Lower leg skin (tissue), 4 donors: ENCODE measurements at regions not wholly inside any gene's neighbourhood (a gene's known extent, or its start where the extent isn't known, plus 50 kb on each side); places are given as distances from the start of the nearest gene placed in this dataset.

Source experiments
- DNase-seq, 2 donors: peaks; one replicate each; pipeline ENCODE4 v3.0.0-alpha.2; 2019; ENCODE audit warnings: low spot score in 2 of 2
- H3K4me3 ChIP-seq: fragments of 200-600 bp; sonication (generic); 2 replicates; pipeline ENCODE4 v1.5.1; 2017; ENCODE audit warnings: mild to moderate bottlenecking, low read depth; ENCODE audit not compliant: poor library complexity, severe bottlenecking
- POLR2A ChIP-seq, 2 donors: fragments of 450-650 bp; IDR thresholded peaks; one replicate each; pipeline ENCODE4 v1.6.1; 2016 to 2017; ENCODE audit warnings: antibody characterized with exemption in 2 of 2, mild to moderate bottlenecking in 1 of 2, moderate library complexity in 1 of 2
- WGBS, 2 donors: methylation state at CpG; one replicate each; pipeline ENCODE4 v1.1.5; 2018; 5-methylcytosine and 5-hydroxymethylcytosine counted together
- intact Hi-C: fragments of 100-400 bp; cut with DNase I; formaldehyde crosslinking; loops from one replicate; pipeline ENCODE4 v1.15.0; 2023; ENCODE audit warnings: low total_unique reads
- TF ChIP-seq, protein P1 (sequence below), 3 donors: fragments of 450-650 bp; IDR thresholded peaks; one replicate each; pipeline ENCODE4 v1.5.1; 2016; ENCODE audit warnings: antibody characterized with exemption in 3 of 3, mild to moderate bottlenecking in 3 of 3, moderate library complexity in 2 of 3

- TF ChIP-seq, protein P1, sequence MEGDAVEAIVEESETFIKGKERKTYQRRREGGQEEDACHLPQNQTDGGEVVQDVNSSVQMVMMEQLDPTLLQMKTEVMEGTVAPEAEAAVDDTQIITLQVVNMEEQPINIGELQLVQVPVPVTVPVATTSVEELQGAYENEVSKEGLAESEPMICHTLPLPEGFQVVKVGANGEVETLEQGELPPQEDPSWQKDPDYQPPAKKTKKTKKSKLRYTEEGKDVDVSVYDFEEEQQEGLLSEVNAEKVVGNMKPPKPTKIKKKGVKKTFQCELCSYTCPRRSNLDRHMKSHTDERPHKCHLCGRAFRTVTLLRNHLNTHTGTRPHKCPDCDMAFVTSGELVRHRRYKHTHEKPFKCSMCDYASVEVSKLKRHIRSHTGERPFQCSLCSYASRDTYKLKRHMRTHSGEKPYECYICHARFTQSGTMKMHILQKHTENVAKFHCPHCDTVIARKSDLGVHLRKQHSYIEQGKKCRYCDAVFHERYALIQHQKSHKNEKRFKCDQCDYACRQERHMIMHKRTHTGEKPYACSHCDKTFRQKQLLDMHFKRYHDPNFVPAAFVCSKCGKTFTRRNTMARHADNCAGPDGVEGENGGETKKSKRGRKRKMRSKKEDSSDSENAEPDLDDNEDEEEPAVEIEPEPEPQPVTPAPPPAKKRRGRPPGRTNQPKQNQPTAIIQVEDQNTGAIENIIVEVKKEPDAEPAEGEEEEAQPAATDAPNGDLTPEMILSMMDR (IDR thresholded peaks at IDR 0.05), result no peak
- no peak for TF ChIP-seq POLR2A (IDR thresholded peaks at IDR 0.05)
- intact Hi-C loops, result no loop called here
- no peak overlapping the region for H3K4me3 ChIP-seq
- no peak for DNase-seq
Measured at GRCh38 chr1:82466416-82466815, 665.7 kb downstream of the ADGRL2 start.

DNA sequence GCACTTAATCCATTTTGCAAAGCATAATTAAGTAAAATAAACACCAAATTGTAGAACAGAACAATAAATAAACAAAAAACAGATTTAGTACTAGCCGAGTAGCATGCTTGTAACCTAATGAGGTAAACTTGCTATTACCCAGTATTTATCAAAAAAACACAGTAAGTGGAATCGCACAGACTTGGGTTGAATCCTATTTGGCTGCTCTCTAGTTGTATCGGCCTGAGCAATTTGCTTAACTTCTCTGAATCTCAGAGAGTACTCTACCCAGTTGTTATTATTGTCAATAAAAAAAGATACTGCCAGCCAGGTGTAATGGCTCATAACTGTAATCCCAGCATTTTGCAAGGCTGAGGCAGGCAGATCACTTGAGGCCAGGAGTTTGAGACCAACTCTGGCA, 664.3 kb downstream of the ADGRL2 start:
- no peak for DNase-seq
- H3K4me3 ChIP-seq, result no peak overlapping the region
- intact Hi-C loops, result no loop called here
- no peak for TF ChIP-seq POLR2A (IDR thresholded peaks at IDR 0.05)
- TF ChIP-seq, protein P1 (IDR thresholded peaks at IDR 0.05), result no peak
- WGBS, 2 donors, result 45 to 49% methylated on average over 3 of the region's 3 CpGs

DNA sequence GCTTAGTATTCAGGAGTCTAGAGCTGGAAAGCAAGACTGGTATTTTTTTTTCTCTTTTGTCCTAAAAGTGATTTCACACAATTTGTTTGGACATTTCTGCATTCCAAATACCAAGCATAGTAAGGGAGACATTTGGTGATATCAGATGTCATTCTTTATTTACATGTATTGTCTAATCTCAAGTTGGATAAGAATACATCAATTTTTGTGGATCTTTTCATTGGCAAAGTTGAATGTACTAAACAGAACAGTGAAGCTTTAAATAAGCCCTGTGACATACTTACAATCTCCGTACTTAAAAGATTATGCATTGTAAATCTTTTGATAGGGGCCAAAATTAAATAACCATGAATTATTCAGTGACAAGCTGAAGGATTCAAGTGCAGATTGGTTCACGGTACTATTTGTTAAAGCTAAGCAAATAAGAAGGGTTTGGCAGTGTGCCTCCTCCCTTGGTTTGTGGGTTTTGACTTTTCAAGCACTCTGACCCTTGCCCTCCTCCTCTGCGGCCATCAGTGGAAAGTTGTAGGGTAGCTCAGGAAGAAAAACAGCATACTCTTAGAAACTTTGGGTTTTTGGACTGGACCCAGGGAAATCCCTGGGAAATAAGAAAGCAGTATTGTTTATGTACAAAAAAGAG, 663.7 kb downstream of the ADGRL2 start:
- no peak for TF ChIP-seq POLR2A (IDR thresholded peaks at IDR 0.05)
- TF ChIP-seq, protein P1 (IDR thresholded peaks at IDR 0.05), result no peak
- WGBS, 2 donors, result 41 to 50% methylated on average over 3 of the region's 3 CpGs
- H3K4me3 ChIP-seq, result no peak overlapping the region
- no peak for DNase-seq
- intact Hi-C loops, result no loop called here

DNA sequence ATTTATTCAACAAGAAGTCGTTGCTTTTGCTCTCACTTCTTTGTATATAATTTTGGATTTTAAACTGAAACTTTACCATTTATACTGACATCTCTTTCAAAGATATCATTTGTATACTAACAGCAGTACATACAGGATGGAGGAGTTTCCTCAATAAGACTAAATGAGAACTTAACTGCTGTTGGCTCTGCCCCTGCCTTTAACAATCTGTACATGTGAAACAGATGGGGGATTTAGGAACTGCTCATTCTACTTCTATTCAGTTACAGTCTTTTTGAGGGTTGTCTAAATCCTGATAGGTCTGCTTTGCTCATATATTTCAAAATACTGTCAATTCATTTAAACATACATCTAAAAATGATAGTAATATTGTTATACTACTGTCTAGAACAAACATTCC, 663.2 kb downstream of the ADGRL2 start:
- WGBS, 2 donors, result 68 to 88% methylated on average over 1 of the region's 1 CpG

DNA sequence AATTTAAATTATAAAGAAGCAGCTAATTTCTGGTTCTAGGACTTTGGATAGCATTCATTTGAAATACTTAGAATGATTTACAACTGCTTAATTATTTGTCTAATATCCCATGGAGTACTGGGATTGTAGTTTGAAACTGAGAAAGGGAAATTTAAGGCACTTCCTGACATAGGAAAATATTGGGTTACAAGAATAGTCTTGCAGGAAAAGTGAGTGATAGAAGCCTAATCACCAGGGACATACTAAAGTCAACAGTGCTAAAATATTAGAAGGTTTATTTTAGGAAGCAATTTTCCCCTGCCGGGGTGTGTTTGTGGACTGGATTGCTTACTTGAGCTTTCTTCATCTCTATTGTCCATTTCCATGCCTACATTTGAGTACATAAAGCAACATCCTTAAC, 661.6 kb downstream of the ADGRL2 start:
- 50 to 55% methylated on average over 1 of the region's 1 CpG for WGBS, 2 donors
- intact Hi-C loops, result no loop called here
- DNase-seq, result no peak
- no peak overlapping the region for H3K4me3 ChIP-seq
- TF ChIP-seq, protein P1 (IDR thresholded peaks at IDR 0.05), result no peak
- no peak for TF ChIP-seq POLR2A (IDR thresholded peaks at IDR 0.05)

More for the DNA sequence above, 663.2 kb downstream of the ADGRL2 start:
- no peak for TF ChIP-seq POLR2A (IDR thresholded peaks at IDR 0.05)
- TF ChIP-seq, protein P1 (IDR thresholded peaks at IDR 0.05), result no peak
- no peak for DNase-seq
- H3K4me3 ChIP-seq, result no peak overlapping the region
- intact Hi-C loops, result no loop called here

DNA sequence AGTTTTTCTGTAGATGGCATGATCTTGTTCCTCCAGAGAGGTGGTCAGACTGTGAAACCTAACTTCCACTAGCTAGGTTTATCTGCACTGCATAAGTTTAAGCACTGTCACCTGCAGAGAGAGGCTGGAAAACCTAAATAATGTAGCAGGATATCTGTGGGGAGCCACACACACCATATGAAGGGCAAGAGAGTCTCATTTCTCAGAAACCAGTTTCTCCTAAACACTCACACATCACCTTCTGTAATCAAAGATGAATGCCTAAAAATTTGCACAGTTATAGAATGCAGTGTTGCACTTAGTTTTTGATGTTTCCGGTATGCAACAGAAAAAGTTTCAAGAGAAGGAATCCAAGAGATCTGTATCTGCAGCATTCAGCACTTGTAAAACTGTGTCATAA, 654.6 kb downstream of the ADGRL2 start:
- H3K4me3 ChIP-seq, result no peak overlapping the region
- intact Hi-C loops, result no loop called here
- DNase-seq, result no peak
- WGBS, 2 donors, result 45 to 59% methylated on average over 1 of the region's 1 CpG
- TF ChIP-seq POLR2A (IDR thresholded peaks at IDR 0.05), result no peak
- TF ChIP-seq, protein P1 (IDR thresholded peaks at IDR 0.05), result no peak
